Vagina (tissue), 2 donors: ENCODE measurements at regions not wholly inside any gene's neighbourhood (a gene's known extent, or its start where the extent isn't known, plus 50 kb on each side); places are given as distances from the start of the nearest gene placed in this dataset.

Experiments used
- DNase-seq, 2 donors: peaks; one replicate each; pipeline ENCODE4 v3.0.0-alpha.2; 2017; ENCODE audit errors: extremely low spot score in 2 of 2
- H3K27ac ChIP-seq: fragments of 200-600 bp; sonication (generic); one replicate; pipeline ENCODE4 v1.5.1; 2019
- H3K27me3 ChIP-seq: fragments of 200-600 bp; sonication (generic); one replicate; pipeline ENCODE4 v1.5.1; 2019
- H3K36me3 ChIP-seq, 2 donors: fragments of 200-600 bp; sonication (generic); one replicate each; pipeline ENCODE4 v1.5.1; 2017 to 2019
- H3K4me1 ChIP-seq: fragments of 200-600 bp; sonication (generic); one replicate; pipeline ENCODE4 v1.5.1; 2019
- H3K4me3 ChIP-seq, 2 donors: fragments of 200-600 bp; sonication (generic); 1 replicate in 1 of 2; 2 replicates in 1 of 2; pipeline ENCODE4 v1.5.1; 2016 to 2019
- H3K9me3 ChIP-seq: fragments of 200-600 bp; sonication (generic); one replicate; pipeline ENCODE4 v1.5.1; 2019
- CTCF ChIP-seq, 3 experiments: fragments of 450-650 bp in 2 of 3; fragments of 200-600 bp in 1 of 3; sonication (generic) in 1 of 3; IDR thresholded peaks; one replicate each; pipeline ENCODE4 v1.5.1; 2017 to 2019; ENCODE audit warnings: antibody characterized with exemption in 3 of 3, mild to moderate bottlenecking in 2 of 3, moderate library complexity in 2 of 3
- POLR2A ChIP-seq, 2 donors: fragments of 450-650 bp; IDR thresholded peaks; one replicate each; pipeline ENCODE4 v1.6.1; 2017; ENCODE audit warnings: antibody characterized with exemption in 2 of 2, mild to moderate bottlenecking in 2 of 2, moderate library complexity in 2 of 2
- POLR2AphosphoS5 ChIP-seq, 2 donors: sonication (generic); formaldehyde crosslinking; IDR thresholded peaks; one replicate each; pipeline ENCODE4 v1.9.0; 2017; ENCODE audit warnings: antibody characterized with exemption in 2 of 2, mild to moderate bottlenecking in 2 of 2, low read depth in 1 of 2; ENCODE audit not compliant: insufficient read depth in 1 of 2
- intact Hi-C: fragments of 100-400 bp; cut with DNase I; formaldehyde crosslinking; loops from one replicate; pipeline ENCODE4 v1.15.1; 2023

- intact Hi-C loops, result no loop called here
- no peaks in the 10 kb centered on the region for H3K27me3 ChIP-seq
- no peak for TF ChIP-seq CTCF (IDR thresholded peaks at IDR 0.05)
- TF ChIP-seq POLR2A (IDR thresholded peaks at IDR 0.05), result no peak
- no peak for TF ChIP-seq POLR2AphosphoS5 (IDR thresholded peaks at IDR 0.05; ENCODE audit: insufficient read depth in 1 of 2, low read depth in 1 of 2)
- DNase-seq, result no peak
- H3K36me3 ChIP-seq, result no peaks in the 10 kb centered on the region
- H3K9me3 ChIP-seq, result no peaks in the 10 kb centered on the region
- no peak overlapping the region for H3K27ac ChIP-seq
- H3K4me1 ChIP-seq, result no peaks in the 10 kb centered on the region
- H3K4me3 ChIP-seq, result no peak overlapping the region
Observed at GRCh38 chr1:194114288-194114687, 927.9 kb upstream of the B3GALT2 start.

- H3K36me3 ChIP-seq, result no peaks in the 10 kb centered on the region
- no peaks in the 10 kb centered on the region for H3K4me1 ChIP-seq
- TF ChIP-seq POLR2A (IDR thresholded peaks at IDR 0.05) (no peak), CTCF (IDR thresholded peaks at IDR 0.05) (no peak)
- H3K9me3 ChIP-seq, result no peaks in the 10 kb centered on the region
- no peak for DNase-seq
- no peak overlapping the region for H3K4me3 ChIP-seq
- no peaks in the 10 kb centered on the region for H3K27me3 ChIP-seq
- intact Hi-C loops, result no loop called here
- no peak overlapping the region for H3K27ac ChIP-seq
Observed at GRCh38 chr1:194105381-194105780, 919.0 kb upstream of the B3GALT2 start.

- Histone ChIP-seq H3K4me3 (no peak overlapping the region), H3K36me3 (no peaks in the 10 kb centered on the region), H3K27ac (no peak overlapping the region), H3K4me1 (no peaks in the 10 kb centered on the region), H3K9me3 (no peaks in the 10 kb centered on the region), H3K27me3 (no peaks in the 10 kb centered on the region)
- intact Hi-C loops, result no loop called here
- no peak for DNase-seq
- TF ChIP-seq CTCF (IDR thresholded peaks at IDR 0.05) (no peak), POLR2A (IDR thresholded peaks at IDR 0.05) (no peak), POLR2AphosphoS5 (IDR thresholded peaks at IDR 0.05; ENCODE audit: insufficient read depth in 1 of 2, low read depth in 1 of 2) (no peak)
Observed at GRCh38 chr1:194104247-194104844, 917.9 kb upstream of the B3GALT2 start.

GRCh38 chr1:194103516-194104246, 917.3 kb upstream of the B3GALT2 start:
- Histone ChIP-seq H3K4me1 (no peaks in the 10 kb centered on the region), H3K27ac (no peak overlapping the region), H3K4me3 (no peak overlapping the region), H3K27me3 (no peaks in the 10 kb centered on the region), H3K36me3 (no peaks in the 10 kb centered on the region), H3K9me3 (no peaks in the 10 kb centered on the region)
- intact Hi-C loops, result no loop called here
- TF ChIP-seq POLR2AphosphoS5 (IDR thresholded peaks at IDR 0.05; ENCODE audit: insufficient read depth in 1 of 2, low read depth in 1 of 2) (no peak), POLR2A (IDR thresholded peaks at IDR 0.05) (no peak), CTCF (IDR thresholded peaks at IDR 0.05) (no peak)
- no peak for DNase-seq

- Histone ChIP-seq H3K36me3 (no peaks in the 10 kb centered on the region), H3K4me3 (no peak overlapping the region), H3K27me3 (no peaks in the 10 kb centered on the region), H3K9me3 (no peaks in the 10 kb centered on the region), H3K4me1 (no peaks in the 10 kb centered on the region), H3K27ac (no peak overlapping the region)
- intact Hi-C loops, result no loop called here
- no peak for DNase-seq
- TF ChIP-seq POLR2A (IDR thresholded peaks at IDR 0.05) (no peak), POLR2AphosphoS5 (IDR thresholded peaks at IDR 0.05; ENCODE audit: insufficient read depth in 1 of 2, low read depth in 1 of 2) (no peak), CTCF (IDR thresholded peaks at IDR 0.05) (no peak)
Observed at GRCh38 chr1:194103101-194103500, 916.7 kb upstream of the B3GALT2 start.
